ENCODE measurements at regions not wholly inside any gene's neighbourhood (a gene's known extent, or its start where the extent isn't known, plus 50 kb on each side); places are given as distances from the start of the nearest gene placed in this dataset.
"Not testable (repeated sequence)": the region's sequence is repeated elsewhere in the genome, so short reads cannot be mapped to it uniquely, and the experiment has no call there.

GRCh38 chr9:61817127-61817705 lies 627.4 kb downstream of the SPATA31A7 start:
- BruUV-seq (replicated peaks); intact Hi-C loops (cut with micrococcal nuclease; ENCODE audit: unreplicated experiment); H3K4me3 Mint-ChIP-seq (ENCODE audit: unreplicated experiment); CTCF ChIA-PET; H3K4me1 Mint-ChIP-seq (ENCODE audit: low read depth, unreplicated experiment); H3K36me3 Mint-ChIP-seq (ENCODE audit: insufficient read depth, unreplicated experiment); H3K27me3 ChIP-seq (replicated peaks; ENCODE audit: control insufficient read depth, insufficient read depth, low read length); H3K9me3 ChIP-seq; H3K27ac Mint-ChIP-seq (ENCODE audit: unreplicated experiment); H3K36me3 ChIP-seq (ENCODE audit: control insufficient read depth, insufficient read depth, low read length); H3K27me3 Mint-ChIP-seq (ENCODE audit: insufficient read depth, unreplicated experiment); POLR2A ChIA-PET; H3K9me3 Mint-ChIP-seq (ENCODE audit: unreplicated experiment); DNase-seq; H3K4me3 ChIP-seq (ENCODE audit: low read depth, low read length); H3K4me1 ChIP-seq: not testable (repeated sequence)

DNA sequence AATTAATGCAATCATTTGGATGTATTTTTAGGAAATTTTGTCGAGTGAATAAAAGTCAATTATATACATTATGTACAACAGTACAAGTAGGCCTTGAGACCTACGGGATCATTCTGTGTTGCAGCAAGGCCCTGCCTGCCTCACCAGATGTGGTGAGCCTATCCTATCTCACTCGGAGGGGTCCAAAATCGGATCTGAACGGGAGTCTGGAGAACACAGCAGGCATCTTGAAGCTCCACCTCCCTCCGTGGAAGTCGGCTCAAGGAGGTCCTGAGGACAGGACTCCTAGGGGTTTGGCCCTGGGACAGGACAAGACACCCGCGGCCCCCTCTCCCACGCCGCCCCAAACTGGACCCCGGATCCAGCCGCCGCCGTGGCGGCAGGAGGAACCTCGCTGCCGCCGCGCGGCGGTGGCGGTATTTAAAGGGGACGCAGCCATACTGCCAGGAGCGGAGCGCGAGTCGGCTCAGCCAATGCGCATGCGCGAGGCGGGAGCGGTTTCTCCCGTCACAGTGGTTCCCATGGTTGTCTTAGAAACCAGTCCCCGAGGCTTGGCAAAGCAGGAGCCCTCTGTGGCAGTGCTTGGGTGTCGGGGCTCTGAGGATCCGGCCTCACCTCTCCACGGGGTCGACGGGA lies 663.9 kb downstream of the SPATA31A7 start:
- H3K36me3 ChIP-seq (ENCODE audit: control insufficient read depth, insufficient read depth, low read length); H3K27ac Mint-ChIP-seq (ENCODE audit: unreplicated experiment); POLR2A ChIA-PET; H3K27me3 ChIP-seq (replicated peaks; ENCODE audit: control insufficient read depth, insufficient read depth, low read length); H3K27me3 Mint-ChIP-seq (ENCODE audit: insufficient read depth, unreplicated experiment); H3K4me1 ChIP-seq; H3K4me3 Mint-ChIP-seq (ENCODE audit: unreplicated experiment); H3K36me3 Mint-ChIP-seq (ENCODE audit: insufficient read depth, unreplicated experiment); H3K9me3 ChIP-seq; CTCF ChIA-PET; intact Hi-C loops (cut with micrococcal nuclease; ENCODE audit: unreplicated experiment); H3K9me3 Mint-ChIP-seq (ENCODE audit: unreplicated experiment); BruUV-seq (replicated peaks); H3K4me3 ChIP-seq (ENCODE audit: low read depth, low read length); H3K4me1 Mint-ChIP-seq (ENCODE audit: low read depth, unreplicated experiment): not testable (repeated sequence)
- peak; percentile 56 to 71 for DNase-seq

DNA sequence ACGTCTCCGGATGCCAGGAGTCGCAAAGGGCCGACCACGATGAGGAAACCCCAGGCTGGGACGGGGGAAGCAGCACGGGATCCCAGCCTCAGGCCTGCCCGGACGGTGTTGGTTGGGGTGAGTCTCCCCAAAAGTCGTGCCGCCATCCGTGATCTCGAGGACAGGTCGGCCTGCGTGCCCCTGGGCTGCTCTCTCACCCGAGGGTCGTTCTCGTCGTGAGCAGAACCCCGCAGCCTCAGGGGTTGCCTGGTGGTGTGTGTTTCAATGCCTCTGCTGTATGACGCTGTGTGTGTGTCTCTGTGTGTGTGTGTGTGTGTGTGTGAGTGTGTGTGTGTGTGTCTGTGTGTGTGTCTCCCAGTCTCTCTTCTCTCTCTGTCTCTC lies 664.4 kb downstream of the SPATA31A7 start:
- not testable (repeated sequence) for H3K9me3 Mint-ChIP-seq (ENCODE audit: unreplicated experiment); BruUV-seq (replicated peaks)

GRCh38 chr9:61856283-61856682 lies 666.4 kb downstream of the SPATA31A7 start:
- H3K36me3 ChIP-seq (ENCODE audit: control insufficient read depth, insufficient read depth, low read length); H3K4me1 Mint-ChIP-seq (ENCODE audit: low read depth, unreplicated experiment); intact Hi-C loops (cut with micrococcal nuclease; ENCODE audit: unreplicated experiment); H3K4me3 ChIP-seq (ENCODE audit: low read depth, low read length); DNase-seq; H3K36me3 Mint-ChIP-seq (ENCODE audit: insufficient read depth, unreplicated experiment); H3K4me1 ChIP-seq; CTCF ChIA-PET; H3K27me3 ChIP-seq (replicated peaks; ENCODE audit: control insufficient read depth, insufficient read depth, low read length); H3K4me3 Mint-ChIP-seq (ENCODE audit: unreplicated experiment); H3K9me3 ChIP-seq; BruUV-seq (replicated peaks); POLR2A ChIA-PET; H3K27me3 Mint-ChIP-seq (ENCODE audit: insufficient read depth, unreplicated experiment); H3K27ac Mint-ChIP-seq (ENCODE audit: unreplicated experiment); H3K9me3 Mint-ChIP-seq (ENCODE audit: unreplicated experiment): not testable (repeated sequence)

More for the DNA sequence above, 664.4 kb downstream of the SPATA31A7 start:
- H3K9me3 ChIP-seq; H3K36me3 Mint-ChIP-seq (ENCODE audit: insufficient read depth, unreplicated experiment); H3K4me1 ChIP-seq; H3K4me1 Mint-ChIP-seq (ENCODE audit: low read depth, unreplicated experiment); H3K27me3 ChIP-seq (replicated peaks; ENCODE audit: control insufficient read depth, insufficient read depth, low read length); H3K4me3 ChIP-seq (ENCODE audit: low read depth, low read length); POLR2A ChIA-PET; intact Hi-C loops (cut with micrococcal nuclease; ENCODE audit: unreplicated experiment); H3K27me3 Mint-ChIP-seq (ENCODE audit: insufficient read depth, unreplicated experiment); CTCF ChIA-PET; H3K36me3 ChIP-seq (ENCODE audit: control insufficient read depth, insufficient read depth, low read length); H3K4me3 Mint-ChIP-seq (ENCODE audit: unreplicated experiment); DNase-seq; H3K27ac Mint-ChIP-seq (ENCODE audit: unreplicated experiment): not testable (repeated sequence)

GRCh38 chr9:61856858-61857453 lies 667.1 kb downstream of the SPATA31A7 start:
- H3K4me1 ChIP-seq; H3K27me3 Mint-ChIP-seq (ENCODE audit: insufficient read depth, unreplicated experiment); H3K9me3 ChIP-seq; H3K4me3 Mint-ChIP-seq (ENCODE audit: unreplicated experiment); H3K36me3 ChIP-seq (ENCODE audit: control insufficient read depth, insufficient read depth, low read length); H3K36me3 Mint-ChIP-seq (ENCODE audit: insufficient read depth, unreplicated experiment); BruUV-seq (replicated peaks); H3K4me3 ChIP-seq (ENCODE audit: low read depth, low read length); H3K27me3 ChIP-seq (replicated peaks; ENCODE audit: control insufficient read depth, insufficient read depth, low read length); CTCF ChIA-PET; intact Hi-C loops (cut with micrococcal nuclease; ENCODE audit: unreplicated experiment); H3K4me1 Mint-ChIP-seq (ENCODE audit: low read depth, unreplicated experiment); POLR2A ChIA-PET; H3K27ac Mint-ChIP-seq (ENCODE audit: unreplicated experiment); H3K9me3 Mint-ChIP-seq (ENCODE audit: unreplicated experiment): not testable (repeated sequence)
- peak; percentile 0 to 15 for DNase-seq

DNA sequence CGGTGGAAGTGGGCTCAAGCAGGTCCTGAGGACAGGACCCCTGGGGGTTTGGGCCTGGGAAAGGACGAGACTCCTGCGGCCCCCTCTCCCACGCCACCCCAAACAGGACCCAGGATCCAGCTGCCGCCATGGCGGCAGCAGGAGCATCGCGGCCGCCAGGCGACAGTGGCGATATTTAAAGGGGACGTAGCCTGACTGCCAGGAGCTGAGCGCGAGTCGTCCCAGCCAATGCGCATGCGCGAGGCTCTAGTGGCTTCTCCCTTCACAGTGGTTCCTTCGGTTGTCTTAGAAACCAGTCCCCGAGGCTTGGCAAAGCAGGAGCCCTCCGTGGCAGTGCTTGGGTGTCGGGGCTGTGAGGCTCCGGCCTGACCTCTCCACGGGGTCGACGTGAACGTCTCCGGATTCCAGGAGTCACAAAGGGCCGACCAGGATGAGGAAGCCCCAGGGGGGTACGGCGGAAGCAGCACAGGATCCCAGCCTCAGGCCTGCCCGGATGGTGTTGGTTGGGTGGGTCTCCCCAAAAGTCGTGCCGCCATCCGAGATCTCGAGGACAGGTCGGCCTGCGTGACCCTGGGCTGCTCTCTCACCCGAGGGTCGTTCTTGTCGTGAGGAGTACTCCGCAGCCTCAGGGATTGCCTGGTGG lies 668.0 kb downstream of the SPATA31A7 start:
- H3K4me3 Mint-ChIP-seq (ENCODE audit: unreplicated experiment); POLR2A ChIA-PET: not testable (repeated sequence)

DNA sequence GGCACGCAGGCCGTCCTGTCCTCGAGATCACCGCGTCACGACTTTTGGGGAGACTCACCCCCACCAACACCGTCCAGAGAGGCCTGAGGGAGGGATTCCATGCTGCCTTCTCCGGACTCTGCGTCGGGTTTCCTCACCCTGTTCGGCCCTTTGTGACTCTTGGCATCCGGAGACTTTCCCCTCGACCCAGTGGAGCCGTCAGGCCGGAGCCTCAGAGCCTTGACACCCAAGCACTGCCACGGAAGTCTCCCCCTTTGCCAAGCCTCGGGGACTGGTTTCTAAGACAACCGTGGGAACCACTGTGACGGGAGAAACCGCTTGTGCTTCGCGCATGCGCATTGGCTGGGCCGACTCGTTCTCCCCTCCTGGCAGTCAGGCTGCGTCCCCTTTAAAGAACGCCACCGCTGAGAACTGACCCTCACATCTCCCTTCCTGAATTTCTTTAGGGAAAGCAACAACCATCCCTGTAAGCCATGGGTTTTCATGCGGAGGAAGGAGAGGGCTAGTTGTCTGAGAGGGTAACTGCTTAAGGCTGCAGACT lies 672.7 kb downstream of the SPATA31A7 start:
- H3K36me3 Mint-ChIP-seq (ENCODE audit: insufficient read depth, unreplicated experiment); H3K36me3 ChIP-seq (ENCODE audit: control insufficient read depth, insufficient read depth, low read length); intact Hi-C loops (cut with micrococcal nuclease; ENCODE audit: unreplicated experiment); BruUV-seq (replicated peaks); H3K4me1 ChIP-seq; H3K4me3 Mint-ChIP-seq (ENCODE audit: unreplicated experiment); CTCF ChIA-PET; H3K27ac Mint-ChIP-seq (ENCODE audit: unreplicated experiment); H3K4me1 Mint-ChIP-seq (ENCODE audit: low read depth, unreplicated experiment); DNase-seq; H3K27me3 ChIP-seq (replicated peaks; ENCODE audit: control insufficient read depth, insufficient read depth, low read length); H3K9me3 ChIP-seq; POLR2A ChIA-PET; H3K4me3 ChIP-seq (ENCODE audit: low read depth, low read length); H3K27me3 Mint-ChIP-seq (ENCODE audit: insufficient read depth, unreplicated experiment); H3K9me3 Mint-ChIP-seq (ENCODE audit: unreplicated experiment): not testable (repeated sequence)

More for the DNA sequence above, 668.0 kb downstream of the SPATA31A7 start:
- DNase-seq; H3K9me3 ChIP-seq; H3K27ac Mint-ChIP-seq (ENCODE audit: unreplicated experiment); H3K27me3 Mint-ChIP-seq (ENCODE audit: insufficient read depth, unreplicated experiment); H3K36me3 Mint-ChIP-seq (ENCODE audit: insufficient read depth, unreplicated experiment); intact Hi-C loops (cut with micrococcal nuclease; ENCODE audit: unreplicated experiment); H3K4me1 ChIP-seq; H3K4me3 ChIP-seq (ENCODE audit: low read depth, low read length); H3K27me3 ChIP-seq (replicated peaks; ENCODE audit: control insufficient read depth, insufficient read depth, low read length); H3K4me1 Mint-ChIP-seq (ENCODE audit: low read depth, unreplicated experiment); H3K9me3 Mint-ChIP-seq (ENCODE audit: unreplicated experiment); CTCF ChIA-PET; BruUV-seq (replicated peaks); H3K36me3 ChIP-seq (ENCODE audit: control insufficient read depth, insufficient read depth, low read length): not testable (repeated sequence)
